ENCODE measurements at regions not wholly inside any gene's neighbourhood (a gene's known extent, or its start where the extent isn't known, plus 50 kb on each side); places are given as distances from the start of the nearest gene placed in this dataset.
A peak's percentile ranks its signal among the peaks of the same experiment; 100 is the strongest.

GRCh38 chr17:36869856-36870719 is 67.2 kb upstream of the LHX1 start:
- DNase-seq: no peak

- DNase-seq: no peak
Measured at GRCh38 chr17:36870720-36870999, 66.6 kb upstream of the LHX1 start.

GRCh38 chr17:36875698-36876293 is 61.5 kb upstream of the LHX1 start:
- no peak for DNase-seq

DNA sequence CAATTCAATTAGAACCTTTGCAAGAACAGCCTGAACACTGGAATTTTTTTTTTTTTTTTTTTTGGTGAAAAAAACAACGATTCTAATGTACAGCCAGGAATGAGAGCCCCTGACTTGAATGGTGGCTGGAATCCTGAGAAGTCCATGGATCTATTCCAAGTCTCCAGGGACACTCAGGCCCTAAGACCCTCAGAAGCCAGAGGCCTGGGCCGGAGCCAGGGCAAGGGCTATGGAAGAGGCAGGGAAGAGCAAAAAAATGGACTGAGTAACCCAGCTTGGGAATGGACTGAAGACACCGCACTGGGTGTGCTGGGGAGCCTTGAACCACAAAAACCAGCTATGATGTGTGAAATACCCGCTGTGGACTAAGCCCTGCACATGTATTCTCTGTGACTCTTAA is 60.3 kb upstream of the LHX1 start:
- DNase-seq: no peak

GRCh38 chr17:36877771-36878170 is 59.5 kb upstream of the LHX1 start:
- no peak for DNase-seq

- no peak for DNase-seq
Measured at GRCh38 chr17:36878216-36878615, 59.1 kb upstream of the LHX1 start.

DNA sequence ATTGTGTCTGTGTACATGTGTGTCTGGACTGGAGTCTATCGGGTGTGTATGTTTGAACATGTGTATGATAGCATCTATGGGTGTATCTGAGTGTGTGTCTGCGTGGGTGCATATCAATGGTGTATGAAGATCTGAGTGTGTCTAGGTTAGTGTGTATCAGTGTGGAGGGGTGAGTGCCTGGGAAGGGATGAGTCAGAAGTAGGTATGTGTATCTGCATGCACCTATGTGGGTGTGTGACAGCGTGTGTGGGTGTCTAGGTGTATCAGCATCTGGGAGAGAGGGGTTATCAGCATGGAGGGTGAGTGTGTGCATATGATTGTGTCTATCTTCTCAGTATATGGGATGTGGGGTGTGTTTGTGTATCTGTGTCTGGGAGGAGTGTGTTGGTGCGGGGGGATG is 58.2 kb upstream of the LHX1 start:
- DNase-seq: no peak

DNA sequence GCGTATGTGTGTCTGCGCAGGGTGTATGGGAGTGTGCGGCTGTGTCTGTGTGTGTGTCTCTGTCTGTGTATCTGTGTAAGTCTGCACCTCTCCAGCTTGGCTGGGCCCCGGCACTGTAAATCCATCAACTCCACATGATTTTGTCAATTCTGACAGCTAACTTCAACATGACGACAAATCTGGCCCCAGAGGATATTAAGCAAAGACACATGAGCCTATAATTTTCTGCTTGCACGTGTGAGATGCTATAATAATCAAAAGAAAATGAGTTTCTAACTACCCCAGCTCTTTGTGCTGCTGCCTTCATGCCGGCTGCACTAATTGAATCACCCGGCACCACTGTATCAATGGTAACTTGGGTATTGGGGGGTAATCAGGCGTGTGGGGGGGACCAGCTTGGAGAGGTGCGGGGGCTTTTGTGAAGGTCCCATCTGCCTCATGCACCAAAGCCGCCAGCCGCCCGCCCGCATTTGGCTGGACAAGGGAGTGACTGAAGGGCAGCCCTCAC is 57.6 kb upstream of the LHX1 start:
- no peak for DNase-seq

DNA sequence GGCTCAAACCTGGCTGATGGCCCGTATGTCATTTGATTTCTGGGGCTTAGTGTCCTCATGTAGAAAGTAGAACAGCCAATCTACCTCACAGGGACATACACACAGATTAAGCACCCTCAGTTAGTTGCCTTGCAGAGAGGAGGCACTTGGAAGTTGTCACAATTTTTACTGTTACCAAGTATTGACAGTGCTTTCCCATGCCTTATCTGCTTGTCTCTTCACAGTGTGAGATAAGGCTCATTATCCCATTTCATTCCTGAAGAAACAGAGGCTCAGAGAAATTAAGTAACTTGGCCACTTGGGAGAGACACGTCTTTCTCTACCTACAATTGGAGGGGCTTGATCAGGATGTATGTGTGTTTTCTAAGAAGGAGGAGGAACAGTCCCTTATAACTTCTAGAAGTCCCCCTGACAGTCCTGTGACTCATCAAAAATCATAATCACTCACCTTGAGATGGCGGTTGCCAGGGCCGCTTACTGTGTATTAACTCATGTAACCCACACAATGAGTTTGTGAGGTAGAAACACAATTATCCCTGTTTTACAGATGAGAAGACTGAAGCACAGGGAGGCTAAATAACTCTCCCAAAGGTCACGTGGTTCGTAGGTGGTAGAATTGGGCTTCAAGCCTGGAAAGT is 56.9 kb upstream of the LHX1 start:
- no peak for DNase-seq

DNA sequence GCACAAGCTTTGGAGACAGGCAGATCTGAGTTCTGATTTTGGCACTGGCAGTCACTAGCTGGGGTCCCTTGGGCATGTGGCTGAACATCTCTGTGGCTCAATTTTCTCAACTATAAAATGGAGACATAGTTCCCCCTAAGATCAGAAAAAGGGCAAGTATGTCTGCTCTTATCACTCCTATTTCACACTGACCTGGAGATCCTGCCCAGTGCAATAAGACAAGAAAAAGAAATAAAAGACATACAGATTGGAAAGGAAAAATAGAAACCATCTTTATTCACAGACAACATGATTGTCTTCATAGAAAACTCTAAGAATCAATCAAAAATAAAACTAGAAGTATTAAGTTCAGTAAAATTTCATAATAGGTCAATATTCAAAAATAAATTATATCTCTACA is 56.0 kb upstream of the LHX1 start:
- DNase-seq: no peak

GRCh38 chr17:36884495-36885152 is 52.7 kb upstream of the LHX1 start:
- no peak for DNase-seq

GRCh38 chr17:36885153-36885735 is 52.0 kb upstream of the LHX1 start:
- DNase-seq: no peak

- DNase-seq: peak; percentile 13
Measured at GRCh38 chr17:36885771-36886377, 51.4 kb upstream of the LHX1 start.

Data from NCI-H526 treated with DMSO at 0.1 percent for 48 hours (cell line).